Liver (tissue), 8 donors: ENCODE measurements at regions not wholly inside any gene's neighbourhood (a gene's known extent, or its start where the extent isn't known, plus 50 kb on each side); places are given as distances from the start of the nearest gene placed in this dataset.

ENCODE experiments used
- DNase-seq: peaks from one replicate; pipeline ENCODE4 v3.0.0-alpha.2; 2017; ENCODE audit warnings: low spot score
- H3K27ac ChIP-seq, 2 donors: one replicate each; pipeline ENCODE4 v1.7.0; 2013; ENCODE audit warnings: inconsistent platforms in 2 of 2, low read length in 2 of 2, control low read depth in 1 of 2, low read depth in 1 of 2, mild to moderate bottlenecking in 1 of 2
- H3K27me3 ChIP-seq, 4 donors: one replicate each; pipeline versions ENCODE4 v1.6.1 to v1.7.0; 2013; ENCODE audit warnings: low read length in 3 of 4, inconsistent platforms in 1 of 4, mild to moderate bottlenecking in 1 of 4, moderate library complexity in 1 of 4; ENCODE audit not compliant: control insufficient read depth in 4 of 4, insufficient read depth in 4 of 4
- H3K36me3 ChIP-seq, 4 donors: one replicate each; pipeline versions ENCODE4 v1.6.1 to v1.7.0; 2013; ENCODE audit warnings: low read length in 3 of 4, mild to moderate bottlenecking in 3 of 4, low read depth in 1 of 4, moderate library complexity in 1 of 4; ENCODE audit not compliant: control insufficient read depth in 4 of 4, insufficient read depth in 3 of 4
- H3K4me1 ChIP-seq, 4 donors: one replicate each; pipeline versions ENCODE4 v1.6.1 to v1.7.0; 2013; ENCODE audit warnings: low read length in 3 of 4, mild to moderate bottlenecking in 3 of 4, moderate library complexity in 1 of 4; ENCODE audit not compliant: control insufficient read depth in 4 of 4, insufficient read depth in 4 of 4
- H3K4me3 ChIP-seq, 3 donors: one replicate each; pipeline versions ENCODE4 v1.6.1 to v1.7.0; 2013; ENCODE audit warnings: low read length in 3 of 3, control low read depth in 1 of 3, low read depth in 1 of 3, mild to moderate bottlenecking in 1 of 3
- H3K9ac ChIP-seq, 2 donors: one replicate each; pipeline ENCODE4 v1.7.0; 2013; ENCODE audit warnings: low read length in 2 of 2, mild to moderate bottlenecking in 2 of 2, moderate library complexity in 2 of 2, control low read depth in 1 of 2, low read depth in 1 of 2
- H3K9me3 ChIP-seq, 4 donors: one replicate each; pipeline versions ENCODE4 v1.6.1 to v1.7.0; 2013; ENCODE audit warnings: low read length in 3 of 4; ENCODE audit not compliant: control insufficient read depth in 4 of 4
- EGR1 ChIP-seq, 2 donors: IDR thresholded peaks; 2 replicates each; pipeline ENCODE4 v1.6.1; 2016 to 2018; ENCODE audit warnings: antibody characterized with exemption in 2 of 2, low read depth in 2 of 2
- FOXA1 ChIP-seq: IDR thresholded peaks from 2 replicates; pipeline ENCODE4 v1.6.1; 2016; ENCODE audit warnings: antibody characterized with exemption
- FOXA2 ChIP-seq: IDR thresholded peaks from 2 replicates; pipeline ENCODE4 v1.6.1; 2016; ENCODE audit warnings: antibody characterized with exemption
- GABPA ChIP-seq, 2 donors: IDR thresholded peaks in 1 of 2; conservative IDR thresholded peaks in 1 of 2; 2 replicates each; pipeline ENCODE4 v1.6.1; 2016; ENCODE audit warnings: antibody characterized with exemption in 2 of 2, mild to moderate bottlenecking in 1 of 2, moderate library complexity in 1 of 2
- HNF4A ChIP-seq, 2 donors: conservative IDR thresholded peaks; 2 replicates each; pipeline ENCODE4 v1.6.1; 2016; ENCODE audit warnings: antibody characterized with exemption in 2 of 2, mild to moderate bottlenecking in 2 of 2
- HNF4G ChIP-seq: IDR thresholded peaks from 2 replicates; pipeline ENCODE4 v1.6.1; 2016; ENCODE audit warnings: antibody characterized with exemption
- JUND ChIP-seq, 2 donors: IDR thresholded peaks; 2 replicates each; pipeline ENCODE4 v1.6.1; 2016; ENCODE audit warnings: antibody characterized with exemption in 2 of 2
- NR2F2 ChIP-seq: IDR thresholded peaks from 2 replicates; pipeline ENCODE4 v1.6.1; 2016; ENCODE audit warnings: antibody characterized with exemption
- RAD21 ChIP-seq, 2 donors: IDR thresholded peaks; 2 replicates each; pipeline ENCODE4 v1.6.1; 2016; ENCODE audit warnings: antibody characterized with exemption in 2 of 2, mild to moderate bottlenecking in 2 of 2
- REST ChIP-seq: IDR thresholded peaks from 2 replicates; pipeline ENCODE4 v1.6.1; 2016; ENCODE audit warnings: antibody characterized with exemption, mild to moderate bottlenecking
- RXRA ChIP-seq, 2 donors: IDR thresholded peaks; 2 replicates each; pipeline ENCODE4 v1.6.1; 2017 to 2018; ENCODE audit warnings: antibody characterized with exemption in 2 of 2, mild to moderate bottlenecking in 1 of 2
- SP1 ChIP-seq: IDR thresholded peaks from 2 replicates; pipeline ENCODE4 v1.6.1; 2018; ENCODE audit warnings: antibody characterized with exemption, mild to moderate bottlenecking
- TAF1 ChIP-seq: conservative IDR thresholded peaks from 2 replicates; pipeline ENCODE4 v1.6.1; 2016; ENCODE audit warnings: antibody characterized with exemption, mild to moderate bottlenecking
- YY1 ChIP-seq: IDR thresholded peaks from 2 replicates; pipeline ENCODE4 v1.6.1; 2016; ENCODE audit warnings: antibody characterized with exemption, mild to moderate bottlenecking
- WGBS: extraction: QIAGEN DNeasy Blood & Tissue Kit; methylation state at CpG from one replicate; pipeline ENCODE4 v1.1.7; 2013; 5-methylcytosine and 5-hydroxymethylcytosine counted together
- TF ChIP-seq, protein P1 (sequence below): IDR thresholded peaks from 2 replicates; pipeline ENCODE4 v1.6.1; 2016; ENCODE audit warnings: antibody characterized with exemption
- TF ChIP-seq, protein P2 (sequence below): fragments of 150-350 bp; IDR thresholded peaks from 2 replicates; pipeline ENCODE4 v1.5.1; 2017; ENCODE audit warnings: improper control_type of control experiment, low read depth, low read length; ENCODE audit not compliant: missing input control
- TF ChIP-seq, protein P3 (sequence below): IDR thresholded peaks from 2 replicates; pipeline ENCODE4 v1.6.1; 2016; ENCODE audit warnings: antibody characterized with exemption
- donor health status: healthy.
- donor health status: healthy.
- donor health status: healthy.
- donor health status: healthy.
- donor health status: healthy.

GRCh38 chr5:99004960-99005359, 76.2 kb upstream of the CHD1 start:
- H3K27ac ChIP-seq = no peak overlapping the region
- no peak for TF ChIP-seq SP1
- no peak for TF ChIP-seq HNF4G
- TF ChIP-seq EGR1 (IDR thresholded peaks at IDR 0.05; ENCODE audit: low read depth in 2 of 2) = no peak
- TF ChIP-seq, protein P1, sequence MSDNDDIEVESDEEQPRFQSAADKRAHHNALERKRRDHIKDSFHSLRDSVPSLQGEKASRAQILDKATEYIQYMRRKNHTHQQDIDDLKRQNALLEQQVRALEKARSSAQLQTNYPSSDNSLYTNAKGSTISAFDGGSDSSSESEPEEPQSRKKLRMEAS = no peak
- TF ChIP-seq HNF4A (conservative IDR thresholded peaks at IDR 0.05) = no peak
- no peak for TF ChIP-seq FOXA2
- TF ChIP-seq TAF1 = no peak
- TF ChIP-seq FOXA1 = no peak
- TF ChIP-seq RXRA (IDR thresholded peaks at IDR 0.05) = no peak
- TF ChIP-seq RAD21 (IDR thresholded peaks at IDR 0.05) = no peak
- no peak for TF ChIP-seq GABPA (IDR thresholded peaks at IDR 0.05 in 1 of 2, conservative IDR thresholded peaks at IDR 0.05 in 1 of 2)
- no peak for TF ChIP-seq NR2F2
- TF ChIP-seq, protein P2, sequence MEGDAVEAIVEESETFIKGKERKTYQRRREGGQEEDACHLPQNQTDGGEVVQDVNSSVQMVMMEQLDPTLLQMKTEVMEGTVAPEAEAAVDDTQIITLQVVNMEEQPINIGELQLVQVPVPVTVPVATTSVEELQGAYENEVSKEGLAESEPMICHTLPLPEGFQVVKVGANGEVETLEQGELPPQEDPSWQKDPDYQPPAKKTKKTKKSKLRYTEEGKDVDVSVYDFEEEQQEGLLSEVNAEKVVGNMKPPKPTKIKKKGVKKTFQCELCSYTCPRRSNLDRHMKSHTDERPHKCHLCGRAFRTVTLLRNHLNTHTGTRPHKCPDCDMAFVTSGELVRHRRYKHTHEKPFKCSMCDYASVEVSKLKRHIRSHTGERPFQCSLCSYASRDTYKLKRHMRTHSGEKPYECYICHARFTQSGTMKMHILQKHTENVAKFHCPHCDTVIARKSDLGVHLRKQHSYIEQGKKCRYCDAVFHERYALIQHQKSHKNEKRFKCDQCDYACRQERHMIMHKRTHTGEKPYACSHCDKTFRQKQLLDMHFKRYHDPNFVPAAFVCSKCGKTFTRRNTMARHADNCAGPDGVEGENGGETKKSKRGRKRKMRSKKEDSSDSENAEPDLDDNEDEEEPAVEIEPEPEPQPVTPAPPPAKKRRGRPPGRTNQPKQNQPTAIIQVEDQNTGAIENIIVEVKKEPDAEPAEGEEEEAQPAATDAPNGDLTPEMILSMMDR = no peak
- TF ChIP-seq, protein P3, sequence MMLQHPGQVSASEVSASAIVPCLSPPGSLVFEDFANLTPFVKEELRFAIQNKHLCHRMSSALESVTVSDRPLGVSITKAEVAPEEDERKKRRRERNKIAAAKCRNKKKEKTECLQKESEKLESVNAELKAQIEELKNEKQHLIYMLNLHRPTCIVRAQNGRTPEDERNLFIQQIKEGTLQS = no peak
- TF ChIP-seq REST = no peak
- no peaks in the 10 kb centered on the region for H3K27me3 ChIP-seq
- 48% methylated on average over 1 of the region's 1 CpG for WGBS
- no peak for DNase-seq
- no peaks in the 10 kb centered on the region for H3K36me3 ChIP-seq
- no peak overlapping the region for H3K9ac ChIP-seq
- H3K9me3 ChIP-seq = peaks cover 0 to 2% (median 0%) of the 10 kb centered on the region in 4 donors
- no peak overlapping the region for H3K4me3 ChIP-seq
- H3K4me1 ChIP-seq = no peaks in the 10 kb centered on the region

DNA sequence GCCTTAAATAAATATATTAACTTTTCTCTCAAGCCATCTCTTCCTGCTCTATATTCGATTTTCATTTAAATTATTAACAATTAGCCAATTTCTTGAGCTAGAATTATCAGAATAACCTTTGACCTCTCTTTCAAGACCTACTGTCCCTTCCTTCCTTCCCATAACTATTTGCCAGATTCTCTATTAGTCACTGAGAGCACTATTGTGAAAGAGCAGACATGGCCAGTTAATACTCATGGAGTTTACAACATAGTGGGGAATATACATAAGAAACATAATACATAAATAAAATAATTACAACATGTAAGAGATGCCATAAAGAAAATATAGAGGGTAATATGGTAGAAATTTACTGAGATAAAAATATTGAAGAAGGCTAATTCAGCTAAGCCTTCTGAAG, 72.1 kb upstream of the CHD1 start:
- H3K4me3 ChIP-seq = no peak overlapping the region
- no peaks in the 10 kb centered on the region for H3K27me3 ChIP-seq
- H3K9me3 ChIP-seq = no peaks in the 10 kb centered on the region
- no peak overlapping the region for H3K27ac ChIP-seq
- no peaks in the 10 kb centered on the region for H3K4me1 ChIP-seq
- WGBS = 58% methylated on average over 1 of the region's 1 CpG
- TF ChIP-seq EGR1 (IDR thresholded peaks at IDR 0.05; ENCODE audit: low read depth in 2 of 2) (no peak), FOXA2 (no peak), HNF4G (no peak), YY1 (no peak), NR2F2 (peak; percentile 31), RAD21 (IDR thresholded peaks at IDR 0.05) (no peak), FOXA1 (no peak), JUND (IDR thresholded peaks at IDR 0.05) (no peak)
- no peak for DNase-seq
- no peak overlapping the region for H3K9ac ChIP-seq
- no peaks in the 10 kb centered on the region for H3K36me3 ChIP-seq
